ENCODE measurements at regions not wholly inside any gene's neighbourhood (a gene's known extent, or its start where the extent isn't known, plus 50 kb on each side); places are given as distances from the start of the nearest gene placed in this dataset.
A peak's percentile ranks its signal among the peaks of the same experiment; 100 is the strongest.

DNA sequence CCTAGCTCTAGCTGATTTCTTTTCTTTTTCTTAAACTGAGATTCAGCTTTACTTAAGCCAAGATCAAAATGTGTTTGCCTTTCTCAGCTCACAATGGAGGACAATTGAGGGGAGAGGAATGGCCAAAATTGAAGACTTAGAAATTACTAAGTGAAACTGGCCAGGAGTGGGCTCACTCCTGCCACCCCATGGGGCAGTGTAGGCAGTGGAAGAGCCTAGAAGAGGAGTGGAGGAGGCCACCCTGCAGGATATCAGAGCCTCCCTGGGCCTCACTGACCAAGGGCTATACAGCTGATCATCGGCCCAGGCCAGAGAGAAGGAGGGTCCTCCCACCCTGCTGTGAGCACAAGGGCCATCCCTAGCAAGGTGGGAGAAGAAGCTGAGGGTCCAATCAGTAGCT is 119.8 kb downstream of the CCT6B start:
- TF ChIP-seq CTCF (IDR thresholded peaks at IDR 0.05; ENCODE audit: low read depth, low read length) = peak; percentile 50
- Histone ChIP-seq H3K27me3 (ENCODE audit: insufficient read depth, low read depth, severe bottlenecking) (no peaks in the 10 kb centered on the region), H3K9me3 (ENCODE audit: severe bottlenecking) (no peaks in the 10 kb centered on the region), H3K4me3 (ENCODE audit: low read depth, low read length) (no peak overlapping the region), H3K36me3 (no peaks in the 10 kb centered on the region), H3K27ac (no peak overlapping the region)
- no peak for DNase-seq

- Histone ChIP-seq H3K36me3 (no peaks in the 10 kb centered on the region), H3K27me3 (ENCODE audit: insufficient read depth, low read depth, severe bottlenecking) (no peaks in the 10 kb centered on the region), H3K27ac (no peak overlapping the region), H3K9me3 (ENCODE audit: severe bottlenecking) (no peaks in the 10 kb centered on the region), H3K4me3 (ENCODE audit: low read depth, low read length) (no peak overlapping the region)
- DNase-seq = no peak
- no peak for TF ChIP-seq CTCF (IDR thresholded peaks at IDR 0.05; ENCODE audit: low read depth, low read length)
Observed at GRCh38 chr17:34840750-34841149, 120.5 kb downstream of the CCT6B start.

- Histone ChIP-seq H3K27me3 (ENCODE audit: insufficient read depth, low read depth, severe bottlenecking) (no peaks in the 10 kb centered on the region), H3K36me3 (no peaks in the 10 kb centered on the region)
- no peak for DNase-seq
Observed at GRCh38 chr17:34837876-34838478, 123.3 kb downstream of the CCT6B start.

GRCh38 chr17:34832376-34832775 is 128.9 kb downstream of the CCT6B start:
- Histone ChIP-seq H3K27me3 (ENCODE audit: insufficient read depth, low read depth, severe bottlenecking) (no peaks in the 10 kb centered on the region), H3K9me3 (ENCODE audit: severe bottlenecking) (no peaks in the 10 kb centered on the region), H3K4me3 (ENCODE audit: low read depth, low read length) (no peak overlapping the region), H3K36me3 (no peaks in the 10 kb centered on the region), H3K27ac (no peak overlapping the region)
- TF ChIP-seq CTCF (IDR thresholded peaks at IDR 0.05; ENCODE audit: low read depth, low read length) = no peak
- DNase-seq = no peak

More at GRCh38 chr17:34837876-34838478, 123.3 kb downstream of the CCT6B start:
- no peaks in the 10 kb centered on the region for H3K9me3 ChIP-seq (ENCODE audit: severe bottlenecking)
- no peak overlapping the region for H3K27ac ChIP-seq
- H3K4me3 ChIP-seq (ENCODE audit: low read depth, low read length) = no peak overlapping the region
- TF ChIP-seq CTCF (IDR thresholded peaks at IDR 0.05; ENCODE audit: low read depth, low read length) = no peak

GRCh38 chr17:34827008-34827407 is 134.3 kb downstream of the CCT6B start:
- Histone ChIP-seq H3K27me3 (ENCODE audit: insufficient read depth, low read depth, severe bottlenecking) (no peaks in the 10 kb centered on the region), H3K36me3 (no peaks in the 10 kb centered on the region), H3K9me3 (ENCODE audit: severe bottlenecking) (no peaks in the 10 kb centered on the region), H3K27ac (no peak overlapping the region), H3K4me3 (ENCODE audit: low read depth, low read length) (no peak overlapping the region)
- no peak for TF ChIP-seq CTCF (IDR thresholded peaks at IDR 0.05; ENCODE audit: low read depth, low read length)
- DNase-seq = no peak

DNA sequence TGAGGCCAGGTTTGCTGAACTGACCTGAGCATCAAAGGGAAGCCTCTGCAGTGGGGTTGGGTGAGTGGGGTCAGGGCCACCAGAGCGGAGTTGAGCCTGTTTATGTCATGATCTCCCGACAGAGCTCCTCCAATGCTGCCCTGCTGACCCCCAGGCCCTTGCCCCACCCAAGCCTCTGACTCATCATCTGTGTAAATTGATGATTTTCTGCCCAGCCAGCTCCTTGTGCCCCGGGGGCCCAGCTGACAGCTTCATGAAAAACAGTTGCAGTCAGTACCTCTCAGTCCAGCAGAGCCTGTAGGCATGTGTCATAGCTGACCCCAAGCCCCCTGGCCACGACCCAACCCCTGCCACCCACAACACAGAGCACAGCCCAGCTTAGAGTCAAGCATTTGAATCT is 134.9 kb downstream of the CCT6B start:
- H3K27me3 ChIP-seq (ENCODE audit: insufficient read depth, low read depth, severe bottlenecking) = no peaks in the 10 kb centered on the region
- H3K4me3 ChIP-seq (ENCODE audit: low read depth, low read length) = no peak overlapping the region
- H3K27ac ChIP-seq = no peak overlapping the region
- no peaks in the 10 kb centered on the region for H3K36me3 ChIP-seq
- no peak for TF ChIP-seq CTCF (IDR thresholded peaks at IDR 0.05; ENCODE audit: low read depth, low read length)
- no peaks in the 10 kb centered on the region for H3K9me3 ChIP-seq (ENCODE audit: severe bottlenecking)
- no peak for DNase-seq

Data from WERI-Rb-1 (cell line).